Panc1 (cell line): ENCODE measurements at regions not wholly inside any gene's neighbourhood (a gene's known extent, or its start where the extent isn't known, plus 50 kb on each side); places are given as distances from the start of the nearest gene placed in this dataset.

Experiments used
- ATAC-seq: fragments of 200-7000 bp; cut with Tn5 transposase; 2 replicates; pipeline ENCODE4 v1.9.1; 2020; ENCODE audit warnings: mild to moderate bottlenecking, moderate library complexity
- BruUV-seq: library from RNA; stranded (reverse); fragments of 400-500 nt; replicated peaks from 2 replicates; lab custom pipeline; 2021; lab: Mats Ljungman, UMichigan
- CTCF ChIA-PET: fragments of 300-600 bp; sonication (Branson Sonifier 250); formaldehyde crosslinking; loops from one replicate; lab custom pipeline; 2022; ENCODE audit warnings: antibody characterized with exemption; lab: Charles Lee
- POLR2A ChIA-PET: fragments of 300-600 bp; sonication (Branson Sonifier 250); formaldehyde crosslinking; loops from one replicate; lab custom pipeline; 2022; ENCODE audit warnings: antibody characterized with exemption; lab: Charles Lee
- DNase-seq: peaks from one replicate; pipeline ENCODE4 v3.0.0-alpha.2; 2010; ENCODE audit warnings: low read depth, low spot score
- H3K27ac ChIP-seq: 2 replicates; pipeline ENCODE4 v1.5.1; 2011; ENCODE audit warnings: mild to moderate bottlenecking, low read length, inconsistent platforms
- H3K27me3 ChIP-seq: fragments of 200-500 bp; sonication (Bioruptor generic); 2 replicates; pipeline ENCODE4 v1.6.0; 2014; ENCODE audit warnings: low read length, inconsistent platforms; ENCODE audit not compliant: control insufficient read depth, insufficient read depth
- H3K36me3 ChIP-seq: fragments of 200-500 bp; sonication (Bioruptor generic); 2 replicates; pipeline ENCODE4 v1.5.1; 2014; ENCODE audit warnings: inconsistent platforms, mild to moderate bottlenecking, low read length, moderate library complexity; ENCODE audit not compliant: control insufficient read depth, insufficient read depth
- H3K4me1 ChIP-seq: 2 replicates; pipeline ENCODE4 v1.5.1; 2011; ENCODE audit warnings: inconsistent platforms, mild to moderate bottlenecking, low read length, moderate library complexity; ENCODE audit not compliant: control insufficient read depth, insufficient read depth
- H3K4me3 ChIP-seq, 2 experiments: 2 replicates each; pipeline ENCODE4 v1.5.1; 2011 to 2012; ENCODE audit warnings: low read depth in 2 of 2, low read length in 2 of 2, mild to moderate bottlenecking in 2 of 2, inconsistent platforms in 1 of 2, moderate library complexity in 1 of 2
- H3K9me3 ChIP-seq: fragments of 200-500 bp; sonication (Bioruptor generic); 2 replicates; pipeline ENCODE4 v1.5.1; 2014; ENCODE audit warnings: low read depth, mild to moderate bottlenecking, inconsistent platforms, low read length, moderate library complexity; ENCODE audit not compliant: control insufficient read depth, insufficient read depth
- POLR2AphosphoS5 ChIP-seq: IDR thresholded peaks from 2 replicates; pipeline ENCODE4 v1.6.1; 2012; ENCODE audit warnings: mild to moderate bottlenecking, low read depth, low read length, moderate library complexity
- SIN3A ChIP-seq: IDR thresholded peaks from 2 replicates; pipeline ENCODE4 v1.6.1; 2012; ENCODE audit warnings: low read depth, mild to moderate bottlenecking, low read length, moderate library complexity, borderline replicate concordance; ENCODE audit not compliant: insufficient read depth
- TCF7L2 ChIP-seq: IDR thresholded peaks from 2 replicates; pipeline ENCODE4 v1.6.1; 2011; ENCODE audit warnings: mild to moderate bottlenecking, low read depth, low read length, inconsistent platforms
- in situ Hi-C: cut with HindIII; loops from 2 replicates; pipeline ENCODE4 v1.10.0; 2016; ENCODE audit warnings: low sequenced_read_pairs, low pct_unique_long_range_greater_than_20kb
- intact Hi-C: fragments of 100-400 bp; cut with micrococcal nuclease; formaldehyde crosslinking; loops from one replicate; pipeline ENCODE4 v1.10.0; 2022; ENCODE audit not compliant: unreplicated experiment
- TF ChIP-seq, protein P1 (sequence below), 2 experiments: IDR thresholded peaks; 2 replicates each; pipeline ENCODE4 v1.6.1; 2011 to 2012; ENCODE audit warnings: low read depth in 2 of 2, control low read depth in 1 of 2, low read length in 1 of 2, mild to moderate bottlenecking in 1 of 2, moderate library complexity in 1 of 2; ENCODE audit not compliant: insufficient read depth in 1 of 2
- TF ChIP-seq, protein P2 (sequence below): fragments of 450-650 bp; IDR thresholded peaks from 2 replicates; pipeline ENCODE4 v1.5.1; 2017; ENCODE audit warnings: mild to moderate bottlenecking

DNA sequence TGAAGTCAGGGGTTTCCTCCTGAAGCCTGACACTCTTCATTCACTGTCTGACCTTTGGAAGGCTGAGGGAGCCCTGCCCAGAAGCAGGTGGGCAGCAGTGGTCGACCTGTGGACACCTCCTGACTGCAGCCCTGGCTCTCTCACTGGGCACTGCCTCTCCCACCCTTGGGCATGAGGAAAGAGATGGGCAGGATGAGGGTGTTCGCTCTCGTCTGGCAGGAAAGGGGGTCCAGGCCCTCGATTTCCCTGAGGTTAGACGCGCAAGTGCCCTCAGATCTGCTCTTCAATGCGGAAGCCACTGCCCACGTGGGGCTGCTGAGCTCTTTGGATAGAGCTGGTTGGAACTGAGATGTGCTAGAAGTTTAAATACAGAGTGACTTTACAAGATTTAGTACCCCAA lies 171.9 kb downstream of the AHSP start:
- Histone ChIP-seq H3K4me3 (no peak overlapping the region), H3K4me1 (peaks cover 6% of the 10 kb centered on the region; the same call in 1 of the 2 replicates), H3K27me3 (no peaks in the 10 kb centered on the region), H3K36me3 (peaks cover 3% of the 10 kb centered on the region; the same call in 1 of the 2 replicates), H3K27ac (no peak overlapping the region), H3K9me3 (no peaks in the 10 kb centered on the region)
- in situ Hi-C loops (no loop called here), intact Hi-C loops (loop anchor here (5.0 kb wide), 2 partner anchors 192 to 227 kb away; partner anchors contain the start of genes RUSF1 and TGFB1I1)
- no peak for DNase-seq
- TF ChIP-seq, protein P1, sequence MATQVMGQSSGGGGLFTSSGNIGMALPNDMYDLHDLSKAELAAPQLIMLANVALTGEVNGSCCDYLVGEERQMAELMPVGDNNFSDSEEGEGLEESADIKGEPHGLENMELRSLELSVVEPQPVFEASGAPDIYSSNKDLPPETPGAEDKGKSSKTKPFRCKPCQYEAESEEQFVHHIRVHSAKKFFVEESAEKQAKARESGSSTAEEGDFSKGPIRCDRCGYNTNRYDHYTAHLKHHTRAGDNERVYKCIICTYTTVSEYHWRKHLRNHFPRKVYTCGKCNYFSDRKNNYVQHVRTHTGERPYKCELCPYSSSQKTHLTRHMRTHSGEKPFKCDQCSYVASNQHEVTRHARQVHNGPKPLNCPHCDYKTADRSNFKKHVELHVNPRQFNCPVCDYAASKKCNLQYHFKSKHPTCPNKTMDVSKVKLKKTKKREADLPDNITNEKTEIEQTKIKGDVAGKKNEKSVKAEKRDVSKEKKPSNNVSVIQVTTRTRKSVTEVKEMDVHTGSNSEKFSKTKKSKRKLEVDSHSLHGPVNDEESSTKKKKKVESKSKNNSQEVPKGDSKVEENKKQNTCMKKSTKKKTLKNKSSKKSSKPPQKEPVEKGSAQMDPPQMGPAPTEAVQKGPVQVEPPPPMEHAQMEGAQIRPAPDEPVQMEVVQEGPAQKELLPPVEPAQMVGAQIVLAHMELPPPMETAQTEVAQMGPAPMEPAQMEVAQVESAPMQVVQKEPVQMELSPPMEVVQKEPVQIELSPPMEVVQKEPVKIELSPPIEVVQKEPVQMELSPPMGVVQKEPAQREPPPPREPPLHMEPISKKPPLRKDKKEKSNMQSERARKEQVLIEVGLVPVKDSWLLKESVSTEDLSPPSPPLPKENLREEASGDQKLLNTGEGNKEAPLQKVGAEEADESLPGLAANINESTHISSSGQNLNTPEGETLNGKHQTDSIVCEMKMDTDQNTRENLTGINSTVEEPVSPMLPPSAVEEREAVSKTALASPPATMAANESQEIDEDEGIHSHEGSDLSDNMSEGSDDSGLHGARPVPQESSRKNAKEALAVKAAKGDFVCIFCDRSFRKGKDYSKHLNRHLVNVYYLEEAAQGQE (IDR thresholded peaks at IDR 0.05; ENCODE audit: insufficient read depth in 1 of 2, low read depth in 2 of 2, low read length in 1 of 2), result no peak
- TF ChIP-seq POLR2AphosphoS5 (no peak), SIN3A (no peak), TCF7L2 (no peak)
- TF ChIP-seq, protein P2, sequence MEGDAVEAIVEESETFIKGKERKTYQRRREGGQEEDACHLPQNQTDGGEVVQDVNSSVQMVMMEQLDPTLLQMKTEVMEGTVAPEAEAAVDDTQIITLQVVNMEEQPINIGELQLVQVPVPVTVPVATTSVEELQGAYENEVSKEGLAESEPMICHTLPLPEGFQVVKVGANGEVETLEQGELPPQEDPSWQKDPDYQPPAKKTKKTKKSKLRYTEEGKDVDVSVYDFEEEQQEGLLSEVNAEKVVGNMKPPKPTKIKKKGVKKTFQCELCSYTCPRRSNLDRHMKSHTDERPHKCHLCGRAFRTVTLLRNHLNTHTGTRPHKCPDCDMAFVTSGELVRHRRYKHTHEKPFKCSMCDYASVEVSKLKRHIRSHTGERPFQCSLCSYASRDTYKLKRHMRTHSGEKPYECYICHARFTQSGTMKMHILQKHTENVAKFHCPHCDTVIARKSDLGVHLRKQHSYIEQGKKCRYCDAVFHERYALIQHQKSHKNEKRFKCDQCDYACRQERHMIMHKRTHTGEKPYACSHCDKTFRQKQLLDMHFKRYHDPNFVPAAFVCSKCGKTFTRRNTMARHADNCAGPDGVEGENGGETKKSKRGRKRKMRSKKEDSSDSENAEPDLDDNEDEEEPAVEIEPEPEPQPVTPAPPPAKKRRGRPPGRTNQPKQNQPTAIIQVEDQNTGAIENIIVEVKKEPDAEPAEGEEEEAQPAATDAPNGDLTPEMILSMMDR, result no peak
- POLR2A ChIA-PET, result interaction anchor here (0.5 kb wide), 1 partner anchor 256 kb away, joined by 3 read pairs; no protein-coding TSS in a partner anchor
- ATAC-seq, result no peak
- CTCF ChIA-PET, result no interaction called here
- BruUV-seq, result no TSS peak

DNA sequence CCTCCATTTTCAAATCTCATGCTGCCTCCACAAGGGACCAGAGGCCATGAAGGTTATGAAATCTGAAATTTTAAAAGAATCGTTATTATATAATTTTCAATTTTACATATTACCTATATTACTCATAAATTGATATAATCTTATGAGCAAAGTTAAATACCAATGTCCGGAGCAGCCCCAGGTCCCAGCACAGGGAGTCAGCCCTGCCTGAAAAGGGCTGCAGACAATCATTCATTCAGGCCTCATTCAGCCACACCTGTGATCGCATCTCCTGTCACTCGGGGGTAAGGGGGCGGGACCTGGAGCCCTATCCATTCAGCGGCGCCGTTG lies 172.5 kb downstream of the AHSP start:
- DNase-seq, result no peak
- ATAC-seq, result peak; percentile 99
- TF ChIP-seq, protein P1 (IDR thresholded peaks at IDR 0.05; ENCODE audit: insufficient read depth in 1 of 2, low read depth in 2 of 2, low read length in 1 of 2), result no peak
- TF ChIP-seq SIN3A (no peak), TCF7L2 (no peak), POLR2AphosphoS5 (no peak)
- intact Hi-C loops (no loop called here), in situ Hi-C loops (no loop called here)
- no TSS peak for BruUV-seq
- Histone ChIP-seq H3K4me3 (peak overlapping the region; percentile 93 to 97), H3K4me1 (peaks cover 6% of the 10 kb centered on the region; the same call in 1 of the 2 replicates), H3K9me3 (no peaks in the 10 kb centered on the region), H3K27ac (peak overlapping the region; percentile 80; the same call in 1 of the 2 replicates), H3K27me3 (no peaks in the 10 kb centered on the region), H3K36me3 (peaks cover 3% of the 10 kb centered on the region; the same call in 1 of the 2 replicates)
- POLR2A ChIA-PET, result no interaction called here
- CTCF ChIA-PET, result interaction anchor here (1.2 kb wide), 1 partner anchor 174 kb away, joined by 3 read pairs; the partner anchor contains the start of gene ZNF267
